ENCODE measurements at regions not wholly inside any gene's neighbourhood (a gene's known extent, or its start where the extent isn't known, plus 50 kb on each side); places are given as distances from the start of the nearest gene placed in this dataset.

- no peaks in the 10 kb centered on the region for H3K79me1 ChIP-seq (ENCODE audit: insufficient read depth, low read depth, low read length, poor library complexity, severe bottlenecking)
Observed at GRCh38 chr5:162543437-162543836, 475.9 kb downstream of the GABRG2 start.

More at GRCh38 chr5:162543437-162543836, 475.9 kb downstream of the GABRG2 start:
- no peak overlapping the region for H3K27ac ChIP-seq (ENCODE audit: insufficient read length, low read depth, low read length)
- H2BK15ac ChIP-seq (ENCODE audit: low read depth, low read length), result no peak overlapping the region
- Mint-ChIP-seq H3K36me3 (ENCODE audit: insufficient read depth in 1 of 3, low read depth in 3 of 3) (peaks cover 0 to 3% (median 0%) of the 10 kb centered on the region in 3 experiments; a peak in 1 of 7 replicates), H3K27me3 (ENCODE audit: low read depth) (no peaks in the 10 kb centered on the region; the same call in 1 of the 2 replicates), H3K4me1 (no peaks in the 10 kb centered on the region), H3K9me3 (no peaks in the 10 kb centered on the region; a peak in 2 of 5 replicates), H3K27ac (no peak overlapping the region), H3K4me3 (no peak overlapping the region)
- no peak for TF ChIP-seq CTCF (conservative IDR thresholded peaks at IDR 0.05)
- no peak overlapping the region for H2AK5ac ChIP-seq (ENCODE audit: insufficient read length, low read length)
- no peak overlapping the region for H3K4me2 ChIP-seq (ENCODE audit: insufficient read depth, insufficient read length, low read length)
- no peaks in the 10 kb centered on the region for H4K20me1 ChIP-seq (ENCODE audit: control insufficient read depth, insufficient read depth, insufficient read length)
- H2BK20ac ChIP-seq (ENCODE audit: low read depth, low read length, poor library complexity, severe bottlenecking), result no peak overlapping the region
- no peak overlapping the region for H3T11ph ChIP-seq (ENCODE audit: low read length)
- H3K9ac ChIP-seq (ENCODE audit: extremely low read depth, insufficient read length, low read length), result no peak overlapping the region
- no peaks in the 10 kb centered on the region for H3K9me3 ChIP-seq (ENCODE audit: control insufficient read depth, low read depth, low read length)
- WGBS (ENCODE audit: extremely low coverage, insufficient read length, low lambda C conversion rate), result no CpG with 5 or more reads among the region's 2 CpGs
- H3K23me2 ChIP-seq (ENCODE audit: insufficient read length, low read depth, low read length, poor library complexity, severe bottlenecking), result no peaks in the 10 kb centered on the region
- H3K56ac ChIP-seq (ENCODE audit: insufficient read length, low read depth, low read length), result no peak overlapping the region
- no peak for DNase-seq
- no peak overlapping the region for H4K91ac ChIP-seq (ENCODE audit: insufficient read length, low read depth, low read length)
- no peak overlapping the region for H4K8ac ChIP-seq (replicated peaks; ENCODE audit: insufficient read length, low read depth, low read length)
- H2BK5ac ChIP-seq (ENCODE audit: insufficient read length, low read length), result no peak overlapping the region
- no peaks in the 10 kb centered on the region for H3K4me1 ChIP-seq (ENCODE audit: insufficient read depth, low read length)
- H3K14ac ChIP-seq (ENCODE audit: insufficient read depth, low read length), result no peak overlapping the region
- H3K27me3 ChIP-seq (ENCODE audit: insufficient read depth, low read length), result no peaks in the 10 kb centered on the region
- no peak overlapping the region for H3K23ac ChIP-seq (ENCODE audit: insufficient read length, low read depth, low read length)
- no peak overlapping the region for H2BK120ac ChIP-seq (ENCODE audit: low read depth, low read length, poor library complexity, severe bottlenecking)
- no peaks in the 10 kb centered on the region for H3K79me2 ChIP-seq (ENCODE audit: insufficient read depth, low read length)
- H2AFZ ChIP-seq (ENCODE audit: low read length), result no peak overlapping the region
- H4K5ac ChIP-seq (ENCODE audit: insufficient read length, low read depth, low read length), result no peak overlapping the region
- H3K4ac ChIP-seq (ENCODE audit: low read depth, low read length), result no peak overlapping the region
- H3K18ac ChIP-seq (ENCODE audit: insufficient read length, low read depth, low read length), result no peak overlapping the region
- H2BK12ac ChIP-seq (ENCODE audit: insufficient read length, low read depth, low read length), result no peak overlapping the region
